Left lung (tissue), 4 donors: ENCODE measurements at regions not wholly inside any gene's neighbourhood (a gene's known extent, or its start where the extent isn't known, plus 50 kb on each side); places are given as distances from the start of the nearest gene placed in this dataset.
"Not testable (repeated sequence)": the region's sequence is repeated elsewhere in the genome, so short reads cannot be mapped to it uniquely, and the experiment has no call there.

ENCODE experiments used
- ATAC-seq: fragments of 200-7000 bp; cut with Tn5 transposase; one replicate; pipeline ENCODE4 v1.9.1; 2020; ENCODE audit warnings: moderate library complexity
- DNase-seq, 4 donors: peaks; one replicate each; pipeline ENCODE4 v3.0.0-alpha.2; 2013 to 2020
- H3K27ac ChIP-seq, 2 donors: fragments of 200-600 bp; sonication (generic) in 1 of 2; one replicate each; pipeline versions ENCODE4 v1.5.0 to v1.8.0; 2020 to 2021
- H3K27me3 ChIP-seq, 2 donors: fragments of 200-600 bp; sonication (generic) in 1 of 2; one replicate each; pipeline versions ENCODE4 v1.5.0 to v1.8.0; 2020 to 2021
- H3K36me3 ChIP-seq, 2 donors: fragments of 200-600 bp; sonication (generic) in 1 of 2; one replicate each; pipeline versions ENCODE4 v1.5.0 to v1.8.0; 2020 to 2021
- H3K4me1 ChIP-seq, 2 donors: fragments of 200-600 bp; one replicate each; pipeline ENCODE4 v1.8.0; 2021
- H3K4me3 ChIP-seq, 2 donors: fragments of 200-600 bp; sonication (generic) in 1 of 2; one replicate each; pipeline versions ENCODE4 v1.5.0 to v1.8.0; 2020 to 2021; ENCODE audit warnings: mild to moderate bottlenecking in 1 of 2
- H3K9me3 ChIP-seq, 2 donors: fragments of 200-600 bp; sonication (generic) in 1 of 2; one replicate each; pipeline versions ENCODE4 v1.5.0 to v1.8.0; 2020 to 2021
- intact Hi-C, 2 donors: fragments of 100-400 bp; cut with DNase I; formaldehyde crosslinking; loops; one replicate each; pipeline versions ENCODE4 v1.11.2 to v1.14.2; 2022
- TF ChIP-seq, protein P1 (sequence below), 2 donors: fragments of 200-600 bp; sonication (generic) in 1 of 2; IDR thresholded peaks; one replicate each; pipeline versions ENCODE4 v1.5.0 to v1.8.0; 2021; ENCODE audit warnings: antibody characterized with exemption in 2 of 2
- donor health status: DM: no; HTN: yes; CAD: no.
- donor health status: DM: no; HTN: no; CAD: no.

DNA sequence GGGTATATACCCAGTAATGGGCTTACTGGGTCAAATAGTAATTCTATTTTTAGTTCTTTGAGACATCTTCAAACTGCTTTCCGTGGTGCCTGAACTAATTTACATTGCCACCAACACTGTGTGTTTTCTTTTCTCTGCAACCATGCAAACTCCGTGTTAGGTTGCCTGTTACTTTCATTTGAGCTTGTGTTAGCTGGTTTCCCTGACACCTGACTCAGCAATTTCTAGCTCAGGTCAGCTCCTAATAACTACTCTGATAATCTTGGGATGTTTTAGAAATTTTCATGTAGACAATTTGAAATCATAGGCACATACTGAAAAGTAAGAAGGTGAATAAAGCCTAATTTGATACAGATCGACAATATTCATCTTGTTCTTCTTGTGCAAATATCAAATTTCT, 132.3 kb downstream of the ADCYAP1 start:
- Histone ChIP-seq H3K27me3 (no peaks in the 10 kb centered on the region), H3K27ac (no peak overlapping the region), H3K4me1 (no peaks in the 10 kb centered on the region), H3K36me3 (no peaks in the 10 kb centered on the region), H3K9me3 (peaks cover 0 to 4% of the 10 kb centered on the region in 2 donors), H3K4me3 (no peak overlapping the region)
- ATAC-seq = no peak
- DNase-seq = no peak
- TF ChIP-seq, protein P1, sequence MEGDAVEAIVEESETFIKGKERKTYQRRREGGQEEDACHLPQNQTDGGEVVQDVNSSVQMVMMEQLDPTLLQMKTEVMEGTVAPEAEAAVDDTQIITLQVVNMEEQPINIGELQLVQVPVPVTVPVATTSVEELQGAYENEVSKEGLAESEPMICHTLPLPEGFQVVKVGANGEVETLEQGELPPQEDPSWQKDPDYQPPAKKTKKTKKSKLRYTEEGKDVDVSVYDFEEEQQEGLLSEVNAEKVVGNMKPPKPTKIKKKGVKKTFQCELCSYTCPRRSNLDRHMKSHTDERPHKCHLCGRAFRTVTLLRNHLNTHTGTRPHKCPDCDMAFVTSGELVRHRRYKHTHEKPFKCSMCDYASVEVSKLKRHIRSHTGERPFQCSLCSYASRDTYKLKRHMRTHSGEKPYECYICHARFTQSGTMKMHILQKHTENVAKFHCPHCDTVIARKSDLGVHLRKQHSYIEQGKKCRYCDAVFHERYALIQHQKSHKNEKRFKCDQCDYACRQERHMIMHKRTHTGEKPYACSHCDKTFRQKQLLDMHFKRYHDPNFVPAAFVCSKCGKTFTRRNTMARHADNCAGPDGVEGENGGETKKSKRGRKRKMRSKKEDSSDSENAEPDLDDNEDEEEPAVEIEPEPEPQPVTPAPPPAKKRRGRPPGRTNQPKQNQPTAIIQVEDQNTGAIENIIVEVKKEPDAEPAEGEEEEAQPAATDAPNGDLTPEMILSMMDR (IDR thresholded peaks at IDR 0.05) = no peak
- intact Hi-C loops = no loop called here

DNA sequence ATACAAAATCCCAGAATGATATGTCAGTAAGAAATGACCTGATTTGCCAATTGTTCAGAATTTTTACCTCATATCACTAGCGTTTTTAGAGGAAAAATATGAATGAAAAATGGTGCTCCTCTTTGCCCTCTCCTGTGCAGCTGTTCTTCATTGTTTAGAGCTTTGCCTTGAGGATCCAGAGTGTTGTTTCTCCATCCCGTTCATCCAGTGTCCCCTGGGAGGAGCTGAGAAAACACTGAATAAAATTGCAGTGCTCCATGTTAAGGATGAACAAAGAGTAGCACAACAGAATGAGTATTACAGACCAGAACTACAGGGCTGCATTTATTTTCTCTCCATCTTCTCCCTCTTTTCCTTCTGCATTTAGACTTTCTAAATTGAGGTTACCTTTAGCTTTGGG, 133.1 kb downstream of the ADCYAP1 start:
- H3K4me3 ChIP-seq = no peak overlapping the region
- H3K4me1 ChIP-seq = no peaks in the 10 kb centered on the region
- DNase-seq (no peak), ATAC-seq (no peak)
- no peaks in the 10 kb centered on the region for H3K36me3 ChIP-seq
- H3K27me3 ChIP-seq = no peaks in the 10 kb centered on the region
- intact Hi-C loops = no loop called here
- no peak overlapping the region for H3K27ac ChIP-seq
- peaks cover 0 to 6% of the 10 kb centered on the region in 2 donors for H3K9me3 ChIP-seq
- TF ChIP-seq, protein P1 (IDR thresholded peaks at IDR 0.05) = no peak

DNA sequence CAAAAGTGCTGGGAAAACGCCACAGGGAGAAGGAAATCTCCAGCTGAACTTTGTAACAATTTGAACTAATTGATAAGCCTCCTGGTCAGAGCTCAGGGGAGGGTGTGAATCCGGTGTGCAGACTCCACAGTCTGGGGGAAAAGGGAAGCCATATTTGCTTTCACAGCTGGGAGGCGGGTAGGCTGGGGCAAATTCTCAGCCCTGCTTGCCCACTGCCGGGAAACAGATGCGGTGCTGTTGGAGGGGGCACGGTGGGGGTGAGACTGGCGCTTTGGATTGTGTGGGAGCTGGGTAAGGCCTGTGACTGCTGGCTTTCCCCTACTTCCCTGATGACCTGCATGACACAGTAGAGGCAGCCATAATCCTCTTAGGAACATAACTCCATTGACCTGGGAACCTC, 134.8 kb downstream of the ADCYAP1 start:
- TF ChIP-seq, protein P1 (IDR thresholded peaks at IDR 0.05) = no peak
- Histone ChIP-seq H3K36me3 (no peaks in the 10 kb centered on the region), H3K4me3 (no peak overlapping the region), H3K27ac (no peak overlapping the region), H3K9me3 (peaks cover 0 to 8% of the 10 kb centered on the region in 2 donors), H3K4me1 (no peaks in the 10 kb centered on the region), H3K27me3 (no peaks in the 10 kb centered on the region)
- ATAC-seq (no peak), DNase-seq (no peak)
- intact Hi-C loops = no loop called here

DNA sequence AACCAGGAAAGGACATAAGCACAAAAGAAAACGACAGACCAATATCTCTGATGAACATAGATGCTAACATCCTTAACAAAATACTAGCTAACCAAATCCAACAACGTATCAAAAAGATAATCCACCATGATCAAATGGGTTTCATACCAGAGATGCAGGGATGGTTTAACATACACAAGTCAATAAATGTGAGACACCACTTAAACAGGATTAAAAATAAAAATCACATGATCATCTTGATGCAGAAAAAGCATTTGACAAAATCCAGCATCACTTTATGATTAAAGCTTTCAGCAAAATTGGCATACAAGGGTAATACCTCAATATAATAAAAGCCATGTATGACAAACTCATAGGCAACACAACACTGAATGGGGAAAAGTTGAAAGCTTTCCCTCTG, 138.4 kb downstream of the ADCYAP1 start:
- ATAC-seq, H3K4me1 ChIP-seq, H3K36me3 ChIP-seq, H3K4me3 ChIP-seq, H3K27me3 ChIP-seq, H3K9me3 ChIP-seq, DNase-seq, H3K27ac ChIP-seq, intact Hi-C loops: not testable (repeated sequence)

DNA sequence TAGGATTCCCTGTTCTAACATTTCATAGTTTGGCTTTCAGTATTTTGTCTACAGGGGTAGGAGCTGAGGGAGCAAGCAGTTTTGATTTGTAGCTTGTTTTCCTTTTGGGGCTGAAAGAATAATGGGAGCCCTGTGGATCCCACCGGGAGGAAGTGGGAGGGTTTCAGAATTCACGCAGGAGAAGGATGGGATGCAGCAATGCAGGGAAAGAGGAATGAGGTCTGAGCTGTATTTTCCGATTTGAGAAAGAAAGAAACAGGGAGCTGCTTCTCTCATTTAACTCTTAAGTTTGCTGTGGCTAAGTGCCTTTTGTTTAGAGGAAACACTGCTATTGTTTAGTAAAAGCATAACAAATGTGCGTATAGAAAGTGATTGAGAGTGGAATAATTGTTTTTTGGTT, 141.0 kb downstream of the ADCYAP1 start:
- H3K4me1 ChIP-seq = no peaks in the 10 kb centered on the region
- ATAC-seq (no peak), DNase-seq (no peak)
- no peaks in the 10 kb centered on the region for H3K27me3 ChIP-seq
- TF ChIP-seq, protein P1 (IDR thresholded peaks at IDR 0.05) = no peak
- intact Hi-C loops = no loop called here
- no peak overlapping the region for H3K27ac ChIP-seq
- peaks cover 0 to 4% of the 10 kb centered on the region in 2 donors for H3K9me3 ChIP-seq
- no peaks in the 10 kb centered on the region for H3K36me3 ChIP-seq
- H3K4me3 ChIP-seq = no peak overlapping the region

DNA sequence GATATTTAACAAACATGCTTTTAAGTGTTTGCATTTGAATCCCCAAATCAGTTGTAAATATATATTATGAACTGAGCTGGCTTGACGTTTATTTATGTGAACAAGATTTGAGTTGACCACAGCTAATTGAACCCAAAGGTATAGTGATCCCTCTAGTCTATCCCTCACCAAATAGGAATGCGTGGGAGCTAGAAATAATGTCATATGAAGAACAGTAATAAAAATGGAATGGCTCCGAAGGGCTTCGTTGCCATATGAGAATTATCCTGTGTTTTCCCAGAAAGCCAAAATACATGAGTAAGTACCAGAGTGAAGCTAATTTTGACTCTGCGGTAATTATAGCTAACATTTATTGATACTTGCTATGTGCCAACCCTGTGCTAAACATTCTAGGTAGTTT, 142.7 kb downstream of the ADCYAP1 start:
- TF ChIP-seq, protein P1 (IDR thresholded peaks at IDR 0.05) = no peak

More for the DNA sequence above, 142.7 kb downstream of the ADCYAP1 start:
- Histone ChIP-seq H3K27me3 (no peaks in the 10 kb centered on the region), H3K36me3 (no peaks in the 10 kb centered on the region), H3K4me1 (no peaks in the 10 kb centered on the region), H3K4me3 (no peak overlapping the region), H3K9me3 (peaks cover 0 to 3% of the 10 kb centered on the region in 2 donors), H3K27ac (no peak overlapping the region)
- ATAC-seq = no peak
- DNase-seq = no peak
- intact Hi-C loops = no loop called here
